ENCODE measurements at regions not wholly inside any gene's neighbourhood (a gene's known extent, or its start where the extent isn't known, plus 50 kb on each side); places are given as distances from the start of the nearest gene placed in this dataset.

DNA sequence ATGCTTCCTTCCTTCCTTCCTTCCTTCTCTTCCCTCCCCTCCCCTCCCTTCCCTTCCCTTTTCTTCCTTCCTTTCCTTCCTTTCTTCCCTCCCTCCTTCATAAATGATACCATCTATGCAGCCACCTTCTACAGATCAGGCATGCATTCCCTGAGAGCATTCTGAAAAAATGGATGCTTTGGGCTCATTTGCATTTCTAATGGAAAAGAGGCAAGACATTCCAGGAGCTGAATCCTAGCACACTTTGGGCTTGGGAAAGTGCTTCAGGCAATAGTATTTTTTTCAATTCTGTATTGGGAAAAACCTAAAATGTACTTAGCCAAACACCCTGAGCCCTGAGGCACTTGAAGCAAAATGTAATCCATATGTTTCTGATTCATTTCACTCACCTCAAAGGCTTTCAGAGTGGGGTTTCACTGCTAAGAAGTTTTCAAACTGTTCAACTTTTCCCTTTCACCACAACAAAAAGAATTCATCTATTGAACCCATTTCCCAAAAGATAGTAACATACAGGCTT, 220.1 kb upstream of the RORA start:
- Histone ChIP-seq H3K4ac (ENCODE audit: low read depth, low read length) (no peak overlapping the region), H3K23ac (ENCODE audit: insufficient read length, low read depth, low read length) (no peak overlapping the region), H3K4me2 (ENCODE audit: insufficient read depth, insufficient read length, low read length) (no peak overlapping the region), H4K5ac (ENCODE audit: insufficient read length, low read depth, low read length) (no peak overlapping the region), H3K79me1 (ENCODE audit: insufficient read depth, low read depth, low read length, poor library complexity, severe bottlenecking) (no peaks in the 10 kb centered on the region), H3K23me2 (ENCODE audit: insufficient read length, low read depth, low read length, poor library complexity, severe bottlenecking) (no peaks in the 10 kb centered on the region), H3K14ac (ENCODE audit: insufficient read depth, low read length) (no peak overlapping the region), H4K91ac (ENCODE audit: insufficient read length, low read depth, low read length) (no peak overlapping the region), H3K27me3 (ENCODE audit: insufficient read depth, low read length) (no peaks in the 10 kb centered on the region), H3K27ac (ENCODE audit: insufficient read length, low read depth, low read length) (no peak overlapping the region), H3T11ph (ENCODE audit: low read length) (no peak overlapping the region), H3K9me3 (ENCODE audit: control insufficient read depth, low read depth, low read length) (no peaks in the 10 kb centered on the region), H3K56ac (ENCODE audit: insufficient read length, low read depth, low read length) (no peak overlapping the region), H2BK5ac (ENCODE audit: insufficient read length, low read length) (no peak overlapping the region), H2AFZ (ENCODE audit: low read length) (no peak overlapping the region), H3K9ac (ENCODE audit: extremely low read depth, insufficient read length, low read length) (no peak overlapping the region), H2BK15ac (ENCODE audit: low read depth, low read length) (no peak overlapping the region), H2BK120ac (ENCODE audit: low read depth, low read length, poor library complexity, severe bottlenecking) (no peak overlapping the region), H2BK20ac (ENCODE audit: low read depth, low read length, poor library complexity, severe bottlenecking) (no peak overlapping the region), H3K18ac (ENCODE audit: insufficient read length, low read depth, low read length) (no peak overlapping the region), H2AK5ac (ENCODE audit: insufficient read length, low read length) (no peak overlapping the region), H4K8ac (replicated peaks; ENCODE audit: insufficient read length, low read depth, low read length) (no peak overlapping the region), H3K4me1 (ENCODE audit: insufficient read depth, low read length) (peaks cover 7% of the 10 kb centered on the region; the same call in 1 of the 2 replicates), H3K79me2 (ENCODE audit: insufficient read depth, low read length) (no peaks in the 10 kb centered on the region), H4K20me1 (ENCODE audit: control insufficient read depth, insufficient read depth, insufficient read length) (no peaks in the 10 kb centered on the region), H2BK12ac (ENCODE audit: insufficient read length, low read depth, low read length) (no peak overlapping the region)
- peaks cover 3 to 7% of the 10 kb centered on the region in 2 experiments; a peak in 2 of 4 replicates for H3K4me1 Mint-ChIP-seq
- DNase-seq: no peak
- H3K27me3 Mint-ChIP-seq (ENCODE audit: low read depth): no peaks in the 10 kb centered on the region
- no peak overlapping the region for H3K4me3 Mint-ChIP-seq
- TF ChIP-seq, protein P1, sequence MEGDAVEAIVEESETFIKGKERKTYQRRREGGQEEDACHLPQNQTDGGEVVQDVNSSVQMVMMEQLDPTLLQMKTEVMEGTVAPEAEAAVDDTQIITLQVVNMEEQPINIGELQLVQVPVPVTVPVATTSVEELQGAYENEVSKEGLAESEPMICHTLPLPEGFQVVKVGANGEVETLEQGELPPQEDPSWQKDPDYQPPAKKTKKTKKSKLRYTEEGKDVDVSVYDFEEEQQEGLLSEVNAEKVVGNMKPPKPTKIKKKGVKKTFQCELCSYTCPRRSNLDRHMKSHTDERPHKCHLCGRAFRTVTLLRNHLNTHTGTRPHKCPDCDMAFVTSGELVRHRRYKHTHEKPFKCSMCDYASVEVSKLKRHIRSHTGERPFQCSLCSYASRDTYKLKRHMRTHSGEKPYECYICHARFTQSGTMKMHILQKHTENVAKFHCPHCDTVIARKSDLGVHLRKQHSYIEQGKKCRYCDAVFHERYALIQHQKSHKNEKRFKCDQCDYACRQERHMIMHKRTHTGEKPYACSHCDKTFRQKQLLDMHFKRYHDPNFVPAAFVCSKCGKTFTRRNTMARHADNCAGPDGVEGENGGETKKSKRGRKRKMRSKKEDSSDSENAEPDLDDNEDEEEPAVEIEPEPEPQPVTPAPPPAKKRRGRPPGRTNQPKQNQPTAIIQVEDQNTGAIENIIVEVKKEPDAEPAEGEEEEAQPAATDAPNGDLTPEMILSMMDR (conservative IDR thresholded peaks at IDR 0.05): no peak
- peaks cover 2 to 9% (median 6%) of the 10 kb centered on the region in 3 experiments; a peak in 4 of 7 replicates for H3K36me3 Mint-ChIP-seq (ENCODE audit: insufficient read depth in 1 of 3, low read depth in 3 of 3)
- no peak overlapping the region; a peak in 1 of 7 replicates for H3K27ac Mint-ChIP-seq
- peaks cover 2 to 7% of the 10 kb centered on the region in 2 experiments; a peak in 2 of 5 replicates for H3K9me3 Mint-ChIP-seq
